Panc1 (cell line): ENCODE measurements at regions not wholly inside any gene's neighbourhood (a gene's known extent, or its start where the extent isn't known, plus 50 kb on each side); places are given as distances from the start of the nearest gene placed in this dataset.

Source experiments
- ATAC-seq: fragments of 200-7000 bp; cut with Tn5 transposase; 2 replicates; pipeline ENCODE4 v1.9.1; 2020; ENCODE audit warnings: mild to moderate bottlenecking, moderate library complexity
- BruUV-seq: library from RNA; stranded (reverse); fragments of 400-500 nt; replicated peaks from 2 replicates; lab custom pipeline; 2021; lab: Mats Ljungman, UMichigan
- CTCF ChIA-PET: fragments of 300-600 bp; sonication (Branson Sonifier 250); formaldehyde crosslinking; loops from one replicate; lab custom pipeline; 2022; ENCODE audit warnings: antibody characterized with exemption; lab: Charles Lee
- POLR2A ChIA-PET: fragments of 300-600 bp; sonication (Branson Sonifier 250); formaldehyde crosslinking; loops from one replicate; lab custom pipeline; 2022; ENCODE audit warnings: antibody characterized with exemption; lab: Charles Lee
- DNase-seq: peaks from one replicate; pipeline ENCODE4 v3.0.0-alpha.2; 2010; ENCODE audit warnings: low read depth, low spot score
- H3K27ac ChIP-seq: 2 replicates; pipeline ENCODE4 v1.5.1; 2011; ENCODE audit warnings: mild to moderate bottlenecking, low read length, inconsistent platforms
- H3K27me3 ChIP-seq: fragments of 200-500 bp; sonication (Bioruptor generic); 2 replicates; pipeline ENCODE4 v1.6.0; 2014; ENCODE audit warnings: low read length, inconsistent platforms; ENCODE audit not compliant: control insufficient read depth, insufficient read depth
- H3K36me3 ChIP-seq: fragments of 200-500 bp; sonication (Bioruptor generic); 2 replicates; pipeline ENCODE4 v1.5.1; 2014; ENCODE audit warnings: inconsistent platforms, mild to moderate bottlenecking, low read length, moderate library complexity; ENCODE audit not compliant: control insufficient read depth, insufficient read depth
- H3K4me1 ChIP-seq: 2 replicates; pipeline ENCODE4 v1.5.1; 2011; ENCODE audit warnings: inconsistent platforms, mild to moderate bottlenecking, low read length, moderate library complexity; ENCODE audit not compliant: control insufficient read depth, insufficient read depth
- H3K4me3 ChIP-seq, 2 experiments: 2 replicates each; pipeline ENCODE4 v1.5.1; 2011 to 2012; ENCODE audit warnings: low read depth in 2 of 2, low read length in 2 of 2, mild to moderate bottlenecking in 2 of 2, inconsistent platforms in 1 of 2, moderate library complexity in 1 of 2
- H3K9me3 ChIP-seq: fragments of 200-500 bp; sonication (Bioruptor generic); 2 replicates; pipeline ENCODE4 v1.5.1; 2014; ENCODE audit warnings: low read depth, mild to moderate bottlenecking, inconsistent platforms, low read length, moderate library complexity; ENCODE audit not compliant: control insufficient read depth, insufficient read depth
- POLR2AphosphoS5 ChIP-seq: IDR thresholded peaks from 2 replicates; pipeline ENCODE4 v1.6.1; 2012; ENCODE audit warnings: mild to moderate bottlenecking, low read depth, low read length, moderate library complexity
- SIN3A ChIP-seq: IDR thresholded peaks from 2 replicates; pipeline ENCODE4 v1.6.1; 2012; ENCODE audit warnings: low read depth, mild to moderate bottlenecking, low read length, moderate library complexity, borderline replicate concordance; ENCODE audit not compliant: insufficient read depth
- TCF7L2 ChIP-seq: IDR thresholded peaks from 2 replicates; pipeline ENCODE4 v1.6.1; 2011; ENCODE audit warnings: mild to moderate bottlenecking, low read depth, low read length, inconsistent platforms
- in situ Hi-C: cut with HindIII; loops from 2 replicates; pipeline ENCODE4 v1.10.0; 2016; ENCODE audit warnings: low sequenced_read_pairs, low pct_unique_long_range_greater_than_20kb
- intact Hi-C: fragments of 100-400 bp; cut with micrococcal nuclease; formaldehyde crosslinking; loops from one replicate; pipeline ENCODE4 v1.10.0; 2022; ENCODE audit not compliant: unreplicated experiment
- TF ChIP-seq, protein P1 (sequence below): fragments of 450-650 bp; IDR thresholded peaks from 2 replicates; pipeline ENCODE4 v1.5.1; 2017; ENCODE audit warnings: mild to moderate bottlenecking
- TF ChIP-seq, protein P2 (sequence below), 2 experiments: IDR thresholded peaks; 2 replicates each; pipeline ENCODE4 v1.6.1; 2011 to 2012; ENCODE audit warnings: low read depth in 2 of 2, control low read depth in 1 of 2, low read length in 1 of 2, mild to moderate bottlenecking in 1 of 2, moderate library complexity in 1 of 2; ENCODE audit not compliant: insufficient read depth in 1 of 2

DNA sequence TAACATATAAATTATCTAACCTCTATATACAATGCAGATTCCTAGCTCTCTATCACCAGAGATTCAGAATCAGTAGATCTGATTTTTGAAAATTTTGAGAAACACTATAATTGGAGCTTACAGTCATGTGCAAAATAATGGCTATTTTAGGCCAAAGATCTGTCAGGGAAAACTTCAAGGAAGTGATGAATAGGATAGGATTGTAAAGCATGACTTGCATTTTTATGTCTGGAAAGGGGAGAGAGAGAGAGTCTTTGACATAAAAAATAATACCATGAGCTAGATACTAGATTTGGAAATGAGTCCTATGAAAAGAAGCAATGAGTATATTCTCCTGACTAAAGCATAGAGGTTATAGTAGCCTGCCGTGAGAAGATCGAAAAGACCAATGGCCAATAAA is 181.1 kb downstream of the SDHAF3 start:
- CTCF ChIA-PET: interaction anchor here (0.7 kb wide), 1 partner anchor 92 kb away, joined by 5 read pairs; no protein-coding TSS in a partner anchor
- Histone ChIP-seq H3K36me3 (no peaks in the 10 kb centered on the region), H3K9me3 (no peaks in the 10 kb centered on the region), H3K4me1 (no peaks in the 10 kb centered on the region), H3K27ac (no peak overlapping the region), H3K27me3 (no peaks in the 10 kb centered on the region), H3K4me3 (no peak overlapping the region)
- no peak for DNase-seq
- no peak for ATAC-seq
- TF ChIP-seq, protein P1, sequence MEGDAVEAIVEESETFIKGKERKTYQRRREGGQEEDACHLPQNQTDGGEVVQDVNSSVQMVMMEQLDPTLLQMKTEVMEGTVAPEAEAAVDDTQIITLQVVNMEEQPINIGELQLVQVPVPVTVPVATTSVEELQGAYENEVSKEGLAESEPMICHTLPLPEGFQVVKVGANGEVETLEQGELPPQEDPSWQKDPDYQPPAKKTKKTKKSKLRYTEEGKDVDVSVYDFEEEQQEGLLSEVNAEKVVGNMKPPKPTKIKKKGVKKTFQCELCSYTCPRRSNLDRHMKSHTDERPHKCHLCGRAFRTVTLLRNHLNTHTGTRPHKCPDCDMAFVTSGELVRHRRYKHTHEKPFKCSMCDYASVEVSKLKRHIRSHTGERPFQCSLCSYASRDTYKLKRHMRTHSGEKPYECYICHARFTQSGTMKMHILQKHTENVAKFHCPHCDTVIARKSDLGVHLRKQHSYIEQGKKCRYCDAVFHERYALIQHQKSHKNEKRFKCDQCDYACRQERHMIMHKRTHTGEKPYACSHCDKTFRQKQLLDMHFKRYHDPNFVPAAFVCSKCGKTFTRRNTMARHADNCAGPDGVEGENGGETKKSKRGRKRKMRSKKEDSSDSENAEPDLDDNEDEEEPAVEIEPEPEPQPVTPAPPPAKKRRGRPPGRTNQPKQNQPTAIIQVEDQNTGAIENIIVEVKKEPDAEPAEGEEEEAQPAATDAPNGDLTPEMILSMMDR: no peak
- TF ChIP-seq SIN3A (no peak), TCF7L2 (no peak)
- TF ChIP-seq, protein P2, sequence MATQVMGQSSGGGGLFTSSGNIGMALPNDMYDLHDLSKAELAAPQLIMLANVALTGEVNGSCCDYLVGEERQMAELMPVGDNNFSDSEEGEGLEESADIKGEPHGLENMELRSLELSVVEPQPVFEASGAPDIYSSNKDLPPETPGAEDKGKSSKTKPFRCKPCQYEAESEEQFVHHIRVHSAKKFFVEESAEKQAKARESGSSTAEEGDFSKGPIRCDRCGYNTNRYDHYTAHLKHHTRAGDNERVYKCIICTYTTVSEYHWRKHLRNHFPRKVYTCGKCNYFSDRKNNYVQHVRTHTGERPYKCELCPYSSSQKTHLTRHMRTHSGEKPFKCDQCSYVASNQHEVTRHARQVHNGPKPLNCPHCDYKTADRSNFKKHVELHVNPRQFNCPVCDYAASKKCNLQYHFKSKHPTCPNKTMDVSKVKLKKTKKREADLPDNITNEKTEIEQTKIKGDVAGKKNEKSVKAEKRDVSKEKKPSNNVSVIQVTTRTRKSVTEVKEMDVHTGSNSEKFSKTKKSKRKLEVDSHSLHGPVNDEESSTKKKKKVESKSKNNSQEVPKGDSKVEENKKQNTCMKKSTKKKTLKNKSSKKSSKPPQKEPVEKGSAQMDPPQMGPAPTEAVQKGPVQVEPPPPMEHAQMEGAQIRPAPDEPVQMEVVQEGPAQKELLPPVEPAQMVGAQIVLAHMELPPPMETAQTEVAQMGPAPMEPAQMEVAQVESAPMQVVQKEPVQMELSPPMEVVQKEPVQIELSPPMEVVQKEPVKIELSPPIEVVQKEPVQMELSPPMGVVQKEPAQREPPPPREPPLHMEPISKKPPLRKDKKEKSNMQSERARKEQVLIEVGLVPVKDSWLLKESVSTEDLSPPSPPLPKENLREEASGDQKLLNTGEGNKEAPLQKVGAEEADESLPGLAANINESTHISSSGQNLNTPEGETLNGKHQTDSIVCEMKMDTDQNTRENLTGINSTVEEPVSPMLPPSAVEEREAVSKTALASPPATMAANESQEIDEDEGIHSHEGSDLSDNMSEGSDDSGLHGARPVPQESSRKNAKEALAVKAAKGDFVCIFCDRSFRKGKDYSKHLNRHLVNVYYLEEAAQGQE (IDR thresholded peaks at IDR 0.05; ENCODE audit: insufficient read depth in 1 of 2, low read depth in 2 of 2, low read length in 1 of 2): no peak
- intact Hi-C loops: no loop called here
- in situ Hi-C loops: no loop called here
- POLR2A ChIA-PET: no interaction called here
- no TSS peak for BruUV-seq

DNA sequence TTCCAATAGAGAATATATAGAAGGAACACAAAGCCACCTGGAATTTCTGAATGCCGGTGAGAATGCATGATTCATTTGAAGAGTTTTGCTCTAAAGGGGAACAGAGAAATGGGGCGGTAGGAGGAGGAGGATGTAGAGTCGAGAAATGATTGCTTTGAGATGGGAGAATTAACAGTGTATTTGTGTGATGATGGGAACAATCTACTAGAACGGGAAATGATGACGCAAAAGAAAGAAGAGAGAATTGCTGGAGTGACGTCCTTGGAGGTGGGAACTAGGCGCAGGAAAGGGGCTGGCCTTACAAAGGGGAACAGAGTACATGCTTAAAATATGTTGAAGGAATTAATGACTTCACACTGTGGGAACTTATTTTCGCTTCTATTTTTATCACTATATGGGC is 188.1 kb downstream of the SDHAF3 start:
- Histone ChIP-seq H3K36me3 (no peaks in the 10 kb centered on the region), H3K4me3 (no peak overlapping the region), H3K27me3 (no peaks in the 10 kb centered on the region), H3K27ac (no peak overlapping the region), H3K4me1 (no peaks in the 10 kb centered on the region), H3K9me3 (no peaks in the 10 kb centered on the region)
- ChIA-PET CTCF (no interaction called here), POLR2A (no interaction called here)
- ATAC-seq: no peak
- DNase-seq: no peak
- BruUV-seq: no TSS peak
- TF ChIP-seq, protein P2 (IDR thresholded peaks at IDR 0.05; ENCODE audit: insufficient read depth in 1 of 2, low read depth in 2 of 2, low read length in 1 of 2): no peak
- TF ChIP-seq TCF7L2: no peak
- TF ChIP-seq, protein P1: no peak
- TF ChIP-seq SIN3A: no peak
- TF ChIP-seq POLR2AphosphoS5: no peak
- in situ Hi-C loops (no loop called here), intact Hi-C loops (no loop called here)
